Astrocyte (in vitro differentiated cells and primary cell): ENCODE measurements at regions not wholly inside any gene's neighbourhood (a gene's known extent, or its start where the extent isn't known, plus 50 kb on each side); places are given as distances from the start of the nearest gene placed in this dataset.
"Not testable (repeated sequence)": the region's sequence is repeated elsewhere in the genome, so short reads cannot be mapped to it uniquely, and the experiment has no call there.

Source experiments
- DNase-seq: peaks from one replicate; pipeline ENCODE4 v3.0.0-alpha.2; 2010; ENCODE audit warnings: low read depth
- FAIRE-seq: peaks from 2 replicates; lab custom pipeline; 2011; peaks lifted over from hg19 to GRCh38; lab: Jason Lieb, UNC
- H2AFZ ChIP-seq: 2 replicates; pipeline ENCODE4 v1.6.0; 2012; ENCODE audit warnings: low read depth, low read length, inconsistent platforms
- H3K27ac ChIP-seq: 2 replicates; pipeline ENCODE4 v1.5.1; 2011; ENCODE audit warnings: low read depth, low read length, inconsistent platforms
- H3K27me3 ChIP-seq: 2 replicates; pipeline ENCODE4 v1.6.0; 2011; ENCODE audit warnings: low read length, inconsistent platforms; ENCODE audit not compliant: insufficient read depth
- H3K36me3 ChIP-seq: 2 replicates; pipeline ENCODE4 v1.5.1; 2011; ENCODE audit warnings: low read length, inconsistent platforms; ENCODE audit not compliant: insufficient read depth
- H3K4me1 ChIP-seq: 2 replicates; pipeline ENCODE4 v1.5.1; 2011; ENCODE audit warnings: low read length, inconsistent platforms; ENCODE audit not compliant: insufficient read depth
- H3K4me2 ChIP-seq: 2 replicates; pipeline ENCODE4 v1.6.0; 2012; ENCODE audit warnings: low read length, inconsistent platforms
- H3K4me3 ChIP-seq: 2 replicates; pipeline ENCODE4 v1.5.1; 2011; ENCODE audit warnings: low read depth, mild to moderate bottlenecking, low read length, inconsistent platforms; ENCODE audit not compliant: insufficient read depth
- H3K79me2 ChIP-seq: 2 replicates; pipeline ENCODE4 v1.6.0; 2012; ENCODE audit warnings: mild to moderate bottlenecking, low read length, inconsistent platforms; ENCODE audit not compliant: insufficient read depth
- H3K9ac ChIP-seq: 2 replicates; pipeline ENCODE4 v1.6.0; 2012; ENCODE audit warnings: mild to moderate bottlenecking, low read length, inconsistent platforms
- H3K9me3 ChIP-seq: 2 replicates; pipeline ENCODE4 v1.5.1; 2012; ENCODE audit warnings: low read depth, mild to moderate bottlenecking, low read length, inconsistent platforms; ENCODE audit not compliant: insufficient read depth
- H4K20me1 ChIP-seq: 2 replicates; pipeline ENCODE4 v1.6.0; 2012; ENCODE audit warnings: low read length, inconsistent platforms; ENCODE audit not compliant: insufficient read depth
- H3K27ac Mint-ChIP-seq: one replicate; pipeline ENCODE4 v1.8.0; 2021; ENCODE audit warnings: mild to moderate bottlenecking, mixed read lengths; ENCODE audit not compliant: unreplicated experiment
- H3K27me3 Mint-ChIP-seq: one replicate; pipeline ENCODE4 v1.8.0; 2021; ENCODE audit warnings: low read depth, mixed read lengths; ENCODE audit not compliant: unreplicated experiment
- H3K36me3 Mint-ChIP-seq: one replicate; pipeline ENCODE4 v1.8.0; 2021; ENCODE audit warnings: low read depth, mixed read lengths; ENCODE audit not compliant: unreplicated experiment
- H3K4me1 Mint-ChIP-seq: one replicate; pipeline ENCODE4 v1.8.0; 2021; ENCODE audit warnings: low read depth, mixed read lengths; ENCODE audit not compliant: unreplicated experiment
- H3K4me3 Mint-ChIP-seq: one replicate; pipeline ENCODE4 v1.8.0; 2021; ENCODE audit warnings: mild to moderate bottlenecking, moderate library complexity, mixed read lengths; ENCODE audit not compliant: unreplicated experiment
- H3K9me3 Mint-ChIP-seq: one replicate; pipeline ENCODE4 v1.8.0; 2021; ENCODE audit warnings: mild to moderate bottlenecking, mixed read lengths; ENCODE audit not compliant: unreplicated experiment
- EZH2 ChIP-seq: IDR thresholded peaks from 2 replicates; pipeline ENCODE4 v1.6.1; 2012; ENCODE audit warnings: mild to moderate bottlenecking, low read length, inconsistent platforms; ENCODE audit not compliant: insufficient read depth
- TF ChIP-seq, protein P1 (sequence below): IDR thresholded peaks from 2 replicates; pipeline ENCODE4 v1.5.1; 2011; ENCODE audit warnings: low read depth, mild to moderate bottlenecking, inconsistent platforms, low read length, moderate library complexity; ENCODE audit not compliant: insufficient read depth

DNA sequence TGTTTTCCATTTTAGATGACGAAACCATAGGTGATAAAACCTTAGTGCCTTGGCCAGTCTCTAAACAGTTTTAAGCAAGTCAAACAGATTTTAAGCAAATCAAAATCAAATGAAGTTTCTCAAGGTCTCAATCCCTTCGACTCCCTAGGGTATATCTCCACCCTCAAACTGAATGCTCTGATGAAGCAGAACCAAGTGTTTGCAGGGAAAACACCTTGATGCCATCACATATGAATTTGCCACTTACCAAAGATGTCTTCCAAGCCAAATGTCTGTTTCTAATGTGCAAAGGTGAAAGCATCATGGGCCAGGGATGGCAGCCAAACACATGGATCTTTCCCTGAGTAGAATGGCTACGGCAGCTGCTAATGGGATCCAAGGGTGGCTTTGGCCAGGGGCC lies 116.4 kb upstream of the COP1 start:
- Histone ChIP-seq H3K4me1 (no peaks in the 10 kb centered on the region), H3K79me2 (no peaks in the 10 kb centered on the region), H3K27ac (no peak overlapping the region), H3K9me3 (peaks cover 5% of the 10 kb centered on the region), H3K4me3 (no peak overlapping the region), H3K9ac (no peak overlapping the region), H4K20me1 (no peaks in the 10 kb centered on the region), H3K4me2 (no peak overlapping the region), H3K27me3 (no peaks in the 10 kb centered on the region), H2AFZ (no peak overlapping the region), H3K36me3 (no peaks in the 10 kb centered on the region)
- no peak for TF ChIP-seq EZH2
- TF ChIP-seq, protein P1, sequence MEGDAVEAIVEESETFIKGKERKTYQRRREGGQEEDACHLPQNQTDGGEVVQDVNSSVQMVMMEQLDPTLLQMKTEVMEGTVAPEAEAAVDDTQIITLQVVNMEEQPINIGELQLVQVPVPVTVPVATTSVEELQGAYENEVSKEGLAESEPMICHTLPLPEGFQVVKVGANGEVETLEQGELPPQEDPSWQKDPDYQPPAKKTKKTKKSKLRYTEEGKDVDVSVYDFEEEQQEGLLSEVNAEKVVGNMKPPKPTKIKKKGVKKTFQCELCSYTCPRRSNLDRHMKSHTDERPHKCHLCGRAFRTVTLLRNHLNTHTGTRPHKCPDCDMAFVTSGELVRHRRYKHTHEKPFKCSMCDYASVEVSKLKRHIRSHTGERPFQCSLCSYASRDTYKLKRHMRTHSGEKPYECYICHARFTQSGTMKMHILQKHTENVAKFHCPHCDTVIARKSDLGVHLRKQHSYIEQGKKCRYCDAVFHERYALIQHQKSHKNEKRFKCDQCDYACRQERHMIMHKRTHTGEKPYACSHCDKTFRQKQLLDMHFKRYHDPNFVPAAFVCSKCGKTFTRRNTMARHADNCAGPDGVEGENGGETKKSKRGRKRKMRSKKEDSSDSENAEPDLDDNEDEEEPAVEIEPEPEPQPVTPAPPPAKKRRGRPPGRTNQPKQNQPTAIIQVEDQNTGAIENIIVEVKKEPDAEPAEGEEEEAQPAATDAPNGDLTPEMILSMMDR = no peak
- no peak overlapping the region for H3K27ac Mint-ChIP-seq
- no peak for FAIRE-seq
- H3K4me3 Mint-ChIP-seq = no peak overlapping the region
- H3K36me3 Mint-ChIP-seq = no peaks in the 10 kb centered on the region
- H3K27me3 Mint-ChIP-seq = no peaks in the 10 kb centered on the region
- no peaks in the 10 kb centered on the region for H3K9me3 Mint-ChIP-seq
- H3K4me1 Mint-ChIP-seq = no peaks in the 10 kb centered on the region
- DNase-seq = no peak

DNA sequence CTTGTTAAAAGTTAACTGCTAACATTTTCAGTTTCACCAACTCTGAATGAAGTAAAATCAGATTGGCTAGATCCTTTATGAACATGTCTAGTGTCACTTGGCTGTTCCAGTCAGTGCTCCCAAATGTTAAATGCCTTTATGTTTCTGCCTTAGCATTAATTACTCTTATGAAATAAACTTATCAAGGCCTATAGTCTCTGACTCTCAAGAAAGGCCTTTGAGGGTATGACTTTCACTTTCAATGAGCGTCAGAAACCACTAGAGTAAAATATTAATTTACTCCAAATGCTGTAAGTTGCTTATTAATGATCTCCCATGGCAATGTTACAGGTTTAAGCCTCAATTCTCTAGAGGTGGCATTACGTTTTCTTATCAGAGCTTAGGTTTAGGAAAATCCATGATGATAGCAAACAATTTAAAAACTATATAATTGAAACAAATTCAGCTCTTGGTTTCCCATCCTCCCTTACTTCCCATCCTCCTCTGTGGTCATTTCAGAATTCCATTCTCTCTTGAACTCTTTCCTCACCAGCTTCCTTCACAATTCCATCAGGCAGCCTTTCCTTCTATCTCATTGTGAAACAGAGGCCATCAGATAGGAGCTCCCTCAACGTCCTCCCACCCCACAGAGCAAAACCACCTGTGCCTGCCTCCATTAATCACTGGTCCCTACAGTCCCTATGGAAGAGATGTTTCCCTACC lies 108.6 kb upstream of the COP1 start:
- Histone ChIP-seq H3K9me3 (no peaks in the 10 kb centered on the region), H4K20me1 (no peaks in the 10 kb centered on the region), H3K27ac (no peak overlapping the region), H3K4me2 (no peak overlapping the region), H3K9ac (no peak overlapping the region), H3K79me2 (no peaks in the 10 kb centered on the region), H3K4me1 (no peaks in the 10 kb centered on the region), H2AFZ (no peak overlapping the region), H3K27me3 (no peaks in the 10 kb centered on the region), H3K36me3 (no peaks in the 10 kb centered on the region), H3K4me3 (no peak overlapping the region)
- no peak for TF ChIP-seq EZH2
- TF ChIP-seq, protein P1 = no peak
- Mint-ChIP-seq H3K36me3 (no peaks in the 10 kb centered on the region), H3K4me1 (peaks cover 11% of the 10 kb centered on the region), H3K27me3 (no peaks in the 10 kb centered on the region), H3K4me3 (no peak overlapping the region), H3K27ac (no peak overlapping the region), H3K9me3 (peaks cover 5% of the 10 kb centered on the region)
- FAIRE-seq (no peak), DNase-seq (no peak)

DNA sequence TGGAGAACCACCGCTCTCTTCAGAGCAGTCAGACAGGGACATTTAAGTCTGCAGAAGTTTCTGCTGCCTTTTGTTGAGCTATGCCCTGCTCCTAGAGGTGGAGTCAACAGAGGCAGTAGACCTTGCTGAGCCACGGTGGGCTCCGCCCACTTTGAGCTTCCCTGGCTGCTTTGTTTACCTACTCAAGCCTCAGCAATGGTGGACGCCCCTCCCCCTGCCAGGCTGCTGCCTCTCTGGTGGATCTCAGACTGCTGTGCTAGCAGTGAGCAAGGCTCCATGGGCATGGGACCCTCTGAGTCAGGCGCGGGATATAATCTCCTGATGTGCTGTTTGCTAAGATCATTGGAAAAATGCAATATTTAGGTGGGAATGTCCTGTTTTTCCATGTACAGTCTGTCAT lies 89.5 kb upstream of the COP1 start:
- FAIRE-seq, DNase-seq: not testable (repeated sequence)

More for the DNA sequence above, 89.5 kb upstream of the COP1 start:
- not testable (repeated sequence) for H3K9me3 Mint-ChIP-seq, H3K27ac Mint-ChIP-seq, H3K36me3 Mint-ChIP-seq, H3K36me3 ChIP-seq, H3K27ac ChIP-seq, H3K4me3 ChIP-seq, H3K4me1 ChIP-seq, H3K9me3 ChIP-seq, H4K20me1 ChIP-seq, H3K4me3 Mint-ChIP-seq, H2AFZ ChIP-seq, H3K27me3 ChIP-seq, H3K9ac ChIP-seq, H3K4me2 ChIP-seq, H3K4me1 Mint-ChIP-seq, H3K27me3 Mint-ChIP-seq, H3K79me2 ChIP-seq
